K562 (cell line): ENCODE measurements at regions not wholly inside any gene's neighbourhood (a gene's known extent, or its start where the extent isn't known, plus 50 kb on each side); places are given as distances from the start of the nearest gene placed in this dataset.
A peak's percentile ranks its signal among the peaks of the same experiment; 100 is the strongest.

Source experiments
- CHD1 ChIP-seq: fragments of 200-600 bp; sonication (generic); IDR thresholded peaks from one replicate; pipeline ENCODE4 v1.6.1; 2012; ENCODE audit warnings: mild to moderate bottlenecking, moderate library complexity, low read length, inconsistent platforms
- GATAD2B ChIP-seq: fragments of 450-650 bp; IDR thresholded peaks from 2 replicates; pipeline ENCODE4 v1.6.1; 2017; ENCODE audit warnings: mild to moderate bottlenecking, borderline replicate concordance
- KAT7 ChIP-seq: sonication (generic); formaldehyde crosslinking; IDR thresholded peaks from 2 replicates; pipeline ENCODE4 v1.8.0; 2022; ENCODE audit warnings: missing genetic modification reagents, mild to moderate bottlenecking, borderline replicate concordance
- KAT8 ChIP-seq: fragments of 450-650 bp; IDR thresholded peaks from 2 replicates; pipeline ENCODE4 v1.6.1; 2016; ENCODE audit warnings: low read depth, mild to moderate bottlenecking
- MEF2D ChIP-seq: conservative IDR thresholded peaks from 2 replicates; pipeline ENCODE4 v1.6.1; 2016; ENCODE audit warnings: low read depth, missing genetic modification characterization, missing compliant biosample characterization
- PHTF2 ChIP-seq: fragments of 250-450 bp; sonication (Bioruptor Pico); IDR thresholded peaks from 2 replicates; pipeline ENCODE4 v1.5.0; 2021; ENCODE audit warnings: mild to moderate bottlenecking
- SIRT6 ChIP-seq: IDR thresholded peaks from one replicate; pipeline ENCODE4 v1.6.1; 2012; ENCODE audit warnings: low read depth, mild to moderate bottlenecking, control low read depth, inconsistent platforms, low read length, moderate library complexity
- SMAD2 ChIP-seq: fragments of 150-350 bp; IDR thresholded peaks from 2 replicates; pipeline ENCODE4 v1.6.1; 2014; ENCODE audit warnings: low read depth, mild to moderate bottlenecking, low read length
- SMC3 ChIP-seq: conservative IDR thresholded peaks from 2 replicates; pipeline ENCODE4 v1.6.1; 2011; ENCODE audit warnings: low read depth, low read length, improper control_type of control experiment; ENCODE audit not compliant: insufficient read depth
- TCF7 ChIP-seq: sonication (generic); IDR thresholded peaks from 2 replicates; pipeline ENCODE4 v1.6.1; 2016; ENCODE audit warnings: antibody characterized with exemption, borderline replicate concordance
- ZNF124 ChIP-seq: sonication (generic); formaldehyde crosslinking; IDR thresholded peaks from 2 replicates; pipeline ENCODE4 v1.8.1; 2022; ENCODE audit warnings: missing genetic modification reagents
- ZNF561 ChIP-seq: fragments of 450-650 bp; formaldehyde crosslinking; conservative IDR thresholded peaks from 2 replicates; pipeline ENCODE4 v1.4.0; 2020; ENCODE audit warnings: mild to moderate bottlenecking, moderate library complexity
- TF ChIP-seq, protein P1 (sequence below): sonication (generic); formaldehyde crosslinking; IDR thresholded peaks from 2 replicates; pipeline ENCODE4 v1.8.0; 2022; ENCODE audit warnings: missing genetic modification reagents, mild to moderate bottlenecking, borderline replicate concordance
- TF ChIP-seq, protein P2 (sequence below): sonication (generic); formaldehyde crosslinking; IDR thresholded peaks from 2 replicates; pipeline ENCODE4 v1.8.1; 2022; ENCODE audit warnings: missing genetic modification reagents
- TF ChIP-seq, protein P3 (sequence below): fragments of 250-450 bp; sonication (Bioruptor Pico); IDR thresholded peaks from 2 replicates; pipeline ENCODE4 v1.8.0; 2022; ENCODE audit warnings: inconsistent platforms
- TF ChIP-seq, protein P4 (sequence below): fragments of 450-650 bp; IDR thresholded peaks from 2 replicates; pipeline ENCODE4 v1.6.1; 2016; ENCODE audit warnings: low read depth, mild to moderate bottlenecking, moderate library complexity
- TF ChIP-seq, protein P5 (sequence below), 3 experiments: IDR thresholded peaks in 2 of 3; conservative IDR thresholded peaks in 1 of 3; 2 replicates each; pipeline ENCODE4 v1.5.1; 2011 to 2012; ENCODE audit warnings: low read length in 3 of 3, mild to moderate bottlenecking in 3 of 3, control low read depth in 2 of 3, improper control_type of control experiment in 1 of 3, inconsistent platforms in 1 of 3, low read depth in 1 of 3, mixed read lengths in 1 of 3, moderate library complexity in 1 of 3; ENCODE audit not compliant: insufficient read depth in 2 of 3
- TF ChIP-seq, protein P6 (sequence below), 2 experiments: IDR thresholded peaks; 2 replicates each; pipeline ENCODE4 v1.6.1; 2011; ENCODE audit warnings: borderline replicate concordance in 1 of 2, control low read depth in 1 of 2, low read depth in 1 of 2, low read length in 1 of 2, mild to moderate bottlenecking in 1 of 2, mixed read lengths in 1 of 2, moderate library complexity in 1 of 2; ENCODE audit not compliant: insufficient read depth in 1 of 2, insufficient read length in 1 of 2, poor library complexity in 1 of 2, severe bottlenecking in 1 of 2; ENCODE audit errors: extremely low read depth in 1 of 2
- TF ChIP-seq, protein P7 (sequence below): sonication (generic); formaldehyde crosslinking; IDR thresholded peaks from 2 replicates; pipeline ENCODE4 v1.8.0; 2022; ENCODE audit warnings: mild to moderate bottlenecking, low read depth, missing genetic modification reagents

DNA sequence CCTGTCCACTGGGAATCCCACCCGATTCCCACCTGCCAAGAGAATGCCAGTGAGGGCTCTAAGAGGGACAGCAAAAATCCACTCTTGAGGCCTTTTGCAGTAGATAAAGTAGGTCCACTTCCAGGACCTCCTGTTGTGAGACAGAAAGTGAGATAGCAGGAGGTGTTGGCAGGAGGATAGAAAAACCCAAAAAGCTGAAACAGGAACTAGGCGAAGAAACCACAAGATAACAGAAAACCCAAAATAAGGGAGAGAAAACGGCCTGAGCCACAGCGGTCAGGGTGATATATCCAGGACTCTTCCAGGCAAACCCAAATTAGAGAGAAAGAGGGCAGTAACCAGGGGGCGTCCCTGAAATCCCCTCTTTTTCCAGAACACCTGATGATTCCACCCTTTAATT, 79.7 kb upstream of the LINC01488 start (continued):
- no peak for TF ChIP-seq KAT7 (CRISPR knock-in tag)
- TF ChIP-seq, protein P1, sequence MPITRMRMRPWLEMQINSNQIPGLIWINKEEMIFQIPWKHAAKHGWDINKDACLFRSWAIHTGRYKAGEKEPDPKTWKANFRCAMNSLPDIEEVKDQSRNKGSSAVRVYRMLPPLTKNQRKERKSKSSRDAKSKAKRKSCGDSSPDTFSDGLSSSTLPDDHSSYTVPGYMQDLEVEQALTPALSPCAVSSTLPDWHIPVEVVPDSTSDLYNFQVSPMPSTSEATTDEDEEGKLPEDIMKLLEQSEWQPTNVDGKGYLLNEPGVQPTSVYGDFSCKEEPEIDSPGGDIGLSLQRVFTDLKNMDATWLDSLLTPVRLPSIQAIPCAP (CRISPR knock-in tag), result no peak
- TF ChIP-seq, protein P2, sequence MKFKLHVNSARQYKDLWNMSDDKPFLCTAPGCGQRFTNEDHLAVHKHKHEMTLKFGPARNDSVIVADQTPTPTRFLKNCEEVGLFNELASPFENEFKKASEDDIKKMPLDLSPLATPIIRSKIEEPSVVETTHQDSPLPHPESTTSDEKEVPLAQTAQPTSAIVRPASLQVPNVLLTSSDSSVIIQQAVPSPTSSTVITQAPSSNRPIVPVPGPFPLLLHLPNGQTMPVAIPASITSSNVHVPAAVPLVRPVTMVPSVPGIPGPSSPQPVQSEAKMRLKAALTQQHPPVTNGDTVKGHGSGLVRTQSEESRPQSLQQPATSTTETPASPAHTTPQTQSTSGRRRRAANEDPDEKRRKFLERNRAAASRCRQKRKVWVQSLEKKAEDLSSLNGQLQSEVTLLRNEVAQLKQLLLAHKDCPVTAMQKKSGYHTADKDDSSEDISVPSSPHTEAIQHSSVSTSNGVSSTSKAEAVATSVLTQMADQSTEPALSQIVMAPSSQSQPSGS (CRISPR knock-in tag), result no peak
- no peak for TF ChIP-seq SMAD2
- TF ChIP-seq, protein P3, sequence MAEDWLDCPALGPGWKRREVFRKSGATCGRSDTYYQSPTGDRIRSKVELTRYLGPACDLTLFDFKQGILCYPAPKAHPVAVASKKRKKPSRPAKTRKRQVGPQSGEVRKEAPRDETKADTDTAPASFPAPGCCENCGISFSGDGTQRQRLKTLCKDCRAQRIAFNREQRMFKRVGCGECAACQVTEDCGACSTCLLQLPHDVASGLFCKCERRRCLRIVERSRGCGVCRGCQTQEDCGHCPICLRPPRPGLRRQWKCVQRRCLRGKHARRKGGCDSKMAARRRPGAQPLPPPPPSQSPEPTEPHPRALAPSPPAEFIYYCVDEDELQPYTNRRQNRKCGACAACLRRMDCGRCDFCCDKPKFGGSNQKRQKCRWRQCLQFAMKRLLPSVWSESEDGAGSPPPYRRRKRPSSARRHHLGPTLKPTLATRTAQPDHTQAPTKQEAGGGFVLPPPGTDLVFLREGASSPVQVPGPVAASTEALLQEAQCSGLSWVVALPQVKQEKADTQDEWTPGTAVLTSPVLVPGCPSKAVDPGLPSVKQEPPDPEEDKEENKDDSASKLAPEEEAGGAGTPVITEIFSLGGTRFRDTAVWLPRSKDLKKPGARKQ (CRISPR knock-in tag), result no peak
- 0 out of 2 replicates have a peak, but pooled peaks have one; percentile 18 for TF ChIP-seq MEF2D (tag)
- no peak for TF ChIP-seq SMC3
- TF ChIP-seq SIRT6, result no peak
- no peak for TF ChIP-seq PHTF2 (CRISPR knock-in tag)
- TF ChIP-seq, protein P4, sequence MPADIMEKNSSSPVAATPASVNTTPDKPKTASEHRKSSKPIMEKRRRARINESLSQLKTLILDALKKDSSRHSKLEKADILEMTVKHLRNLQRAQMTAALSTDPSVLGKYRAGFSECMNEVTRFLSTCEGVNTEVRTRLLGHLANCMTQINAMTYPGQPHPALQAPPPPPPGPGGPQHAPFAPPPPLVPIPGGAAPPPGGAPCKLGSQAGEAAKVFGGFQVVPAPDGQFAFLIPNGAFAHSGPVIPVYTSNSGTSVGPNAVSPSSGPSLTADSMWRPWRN, result 0 out of 2 replicates have a peak, but pooled peaks have one; percentile 38
- no peak for TF ChIP-seq ZNF561 (CRISPR knock-in tag)
- no peak for TF ChIP-seq KAT8
- TF ChIP-seq ZNF124 (CRISPR knock-in tag), result no peak
- TF ChIP-seq, protein P5, sequence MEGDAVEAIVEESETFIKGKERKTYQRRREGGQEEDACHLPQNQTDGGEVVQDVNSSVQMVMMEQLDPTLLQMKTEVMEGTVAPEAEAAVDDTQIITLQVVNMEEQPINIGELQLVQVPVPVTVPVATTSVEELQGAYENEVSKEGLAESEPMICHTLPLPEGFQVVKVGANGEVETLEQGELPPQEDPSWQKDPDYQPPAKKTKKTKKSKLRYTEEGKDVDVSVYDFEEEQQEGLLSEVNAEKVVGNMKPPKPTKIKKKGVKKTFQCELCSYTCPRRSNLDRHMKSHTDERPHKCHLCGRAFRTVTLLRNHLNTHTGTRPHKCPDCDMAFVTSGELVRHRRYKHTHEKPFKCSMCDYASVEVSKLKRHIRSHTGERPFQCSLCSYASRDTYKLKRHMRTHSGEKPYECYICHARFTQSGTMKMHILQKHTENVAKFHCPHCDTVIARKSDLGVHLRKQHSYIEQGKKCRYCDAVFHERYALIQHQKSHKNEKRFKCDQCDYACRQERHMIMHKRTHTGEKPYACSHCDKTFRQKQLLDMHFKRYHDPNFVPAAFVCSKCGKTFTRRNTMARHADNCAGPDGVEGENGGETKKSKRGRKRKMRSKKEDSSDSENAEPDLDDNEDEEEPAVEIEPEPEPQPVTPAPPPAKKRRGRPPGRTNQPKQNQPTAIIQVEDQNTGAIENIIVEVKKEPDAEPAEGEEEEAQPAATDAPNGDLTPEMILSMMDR (IDR thresholded peaks at IDR 0.05 in 2 of 3, conservative IDR thresholded peaks at IDR 0.05 in 1 of 3; ENCODE audit: insufficient read depth in 2 of 3, low read depth in 1 of 3, low read length in 3 of 3), result no peak
- TF ChIP-seq TCF7, result no peak
- TF ChIP-seq CHD1, result no peak
- TF ChIP-seq, protein P6, sequence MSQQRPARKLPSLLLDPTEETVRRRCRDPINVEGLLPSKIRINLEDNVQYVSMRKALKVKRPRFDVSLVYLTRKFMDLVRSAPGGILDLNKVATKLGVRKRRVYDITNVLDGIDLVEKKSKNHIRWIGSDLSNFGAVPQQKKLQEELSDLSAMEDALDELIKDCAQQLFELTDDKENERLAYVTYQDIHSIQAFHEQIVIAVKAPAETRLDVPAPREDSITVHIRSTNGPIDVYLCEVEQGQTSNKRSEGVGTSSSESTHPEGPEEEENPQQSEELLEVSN (IDR thresholded peaks at IDR 0.05; ENCODE audit: borderline replicate concordance in 1 of 2, extremely low read depth in 1 of 2, insufficient read depth in 1 of 2, insufficient read length in 1 of 2, low read depth in 1 of 2, low read length in 1 of 2, poor library complexity in 1 of 2, severe bottlenecking in 1 of 2), result peak in 1 of 2 experiments; percentile 29
- TF ChIP-seq GATAD2B, result no peak
- TF ChIP-seq, protein P7, sequence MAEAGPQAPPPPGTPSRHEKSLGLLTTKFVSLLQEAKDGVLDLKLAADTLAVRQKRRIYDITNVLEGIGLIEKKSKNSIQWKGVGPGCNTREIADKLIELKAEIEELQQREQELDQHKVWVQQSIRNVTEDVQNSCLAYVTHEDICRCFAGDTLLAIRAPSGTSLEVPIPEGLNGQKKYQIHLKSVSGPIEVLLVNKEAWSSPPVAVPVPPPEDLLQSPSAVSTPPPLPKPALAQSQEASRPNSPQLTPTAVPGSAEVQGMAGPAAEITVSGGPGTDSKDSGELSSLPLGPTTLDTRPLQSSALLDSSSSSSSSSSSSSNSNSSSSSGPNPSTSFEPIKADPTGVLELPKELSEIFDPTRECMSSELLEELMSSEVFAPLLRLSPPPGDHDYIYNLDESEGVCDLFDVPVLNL (CRISPR knock-in tag), result no peak
